Lower leg skin (tissue), 3 donors: ENCODE measurements at regions not wholly inside any gene's neighbourhood (a gene's known extent, or its start where the extent isn't known, plus 50 kb on each side); places are given as distances from the start of the nearest gene placed in this dataset.

Experiments
- POLR2A ChIP-seq, 2 donors: fragments of 450-650 bp; IDR thresholded peaks; one replicate each; pipeline ENCODE4 v1.6.1; 2016 to 2017; ENCODE audit warnings: antibody characterized with exemption in 2 of 2, mild to moderate bottlenecking in 1 of 2, moderate library complexity in 1 of 2
- TF ChIP-seq, protein P1 (sequence below), 3 donors: fragments of 450-650 bp; IDR thresholded peaks; one replicate each; pipeline ENCODE4 v1.5.1; 2016; ENCODE audit warnings: antibody characterized with exemption in 3 of 3, mild to moderate bottlenecking in 3 of 3, moderate library complexity in 2 of 3

DNA sequence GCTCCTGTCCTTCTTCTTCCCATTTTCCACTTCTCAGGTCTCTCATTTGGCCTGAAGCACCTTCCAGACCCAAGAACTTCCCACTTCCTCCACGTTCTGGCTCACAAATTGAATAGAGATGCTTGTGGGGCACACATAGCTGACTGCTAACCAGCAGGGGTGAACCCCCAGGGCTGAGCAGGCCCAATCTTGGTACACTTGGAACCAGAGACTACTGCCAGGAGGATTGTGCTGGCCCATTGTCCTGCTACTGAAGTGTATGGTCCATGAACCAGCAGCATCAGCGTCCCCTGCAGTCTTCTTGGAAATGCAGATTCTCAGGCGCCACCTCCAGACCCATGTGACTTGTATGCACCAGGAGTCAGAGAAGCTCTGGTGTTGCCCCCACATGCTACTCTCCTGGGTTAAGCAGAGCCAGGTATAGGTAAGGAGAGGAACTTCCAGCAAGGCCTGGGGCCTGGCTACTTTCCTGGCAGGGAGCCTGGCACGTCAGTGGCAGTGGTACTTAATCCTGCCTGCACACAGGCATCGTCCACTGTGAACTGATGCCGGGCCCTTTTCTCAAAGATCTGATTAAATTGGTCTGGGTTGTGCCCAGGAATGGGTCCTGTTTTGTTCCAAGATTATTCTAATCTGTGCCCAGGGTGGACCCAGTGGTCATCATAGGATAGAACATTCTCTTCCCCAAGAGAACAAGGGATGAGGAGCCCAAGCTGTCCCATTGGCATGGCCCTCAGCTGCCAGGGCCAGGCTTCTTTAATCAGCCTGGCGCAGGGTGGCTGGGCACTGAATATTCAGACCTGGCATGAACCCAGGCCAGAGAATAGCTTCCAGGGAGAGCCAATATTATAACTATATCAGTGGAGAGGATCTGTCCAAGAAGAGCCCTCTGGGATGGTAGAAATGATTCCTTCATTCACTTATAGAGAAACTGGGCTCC is 248.7 kb downstream of the SOX11 start:
- TF ChIP-seq, protein P1, sequence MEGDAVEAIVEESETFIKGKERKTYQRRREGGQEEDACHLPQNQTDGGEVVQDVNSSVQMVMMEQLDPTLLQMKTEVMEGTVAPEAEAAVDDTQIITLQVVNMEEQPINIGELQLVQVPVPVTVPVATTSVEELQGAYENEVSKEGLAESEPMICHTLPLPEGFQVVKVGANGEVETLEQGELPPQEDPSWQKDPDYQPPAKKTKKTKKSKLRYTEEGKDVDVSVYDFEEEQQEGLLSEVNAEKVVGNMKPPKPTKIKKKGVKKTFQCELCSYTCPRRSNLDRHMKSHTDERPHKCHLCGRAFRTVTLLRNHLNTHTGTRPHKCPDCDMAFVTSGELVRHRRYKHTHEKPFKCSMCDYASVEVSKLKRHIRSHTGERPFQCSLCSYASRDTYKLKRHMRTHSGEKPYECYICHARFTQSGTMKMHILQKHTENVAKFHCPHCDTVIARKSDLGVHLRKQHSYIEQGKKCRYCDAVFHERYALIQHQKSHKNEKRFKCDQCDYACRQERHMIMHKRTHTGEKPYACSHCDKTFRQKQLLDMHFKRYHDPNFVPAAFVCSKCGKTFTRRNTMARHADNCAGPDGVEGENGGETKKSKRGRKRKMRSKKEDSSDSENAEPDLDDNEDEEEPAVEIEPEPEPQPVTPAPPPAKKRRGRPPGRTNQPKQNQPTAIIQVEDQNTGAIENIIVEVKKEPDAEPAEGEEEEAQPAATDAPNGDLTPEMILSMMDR (IDR thresholded peaks at IDR 0.05), result no peak
- TF ChIP-seq POLR2A (IDR thresholded peaks at IDR 0.05), result no peak
